SK-N-DZ (cell line): ENCODE measurements at regions not wholly inside any gene's neighbourhood (a gene's known extent, or its start where the extent isn't known, plus 50 kb on each side); places are given as distances from the start of the nearest gene placed in this dataset.
A peak's percentile ranks its signal among the peaks of the same experiment; 100 is the strongest.
"Not testable (repeated sequence)": the region's sequence is repeated elsewhere in the genome, so short reads cannot be mapped to it uniquely, and the experiment has no call there.

ENCODE experiments used
- DNase-seq: peaks from one replicate; pipeline ENCODE4 v3.0.0-alpha.2; 2015; ENCODE audit warnings: low spot score

DNA sequence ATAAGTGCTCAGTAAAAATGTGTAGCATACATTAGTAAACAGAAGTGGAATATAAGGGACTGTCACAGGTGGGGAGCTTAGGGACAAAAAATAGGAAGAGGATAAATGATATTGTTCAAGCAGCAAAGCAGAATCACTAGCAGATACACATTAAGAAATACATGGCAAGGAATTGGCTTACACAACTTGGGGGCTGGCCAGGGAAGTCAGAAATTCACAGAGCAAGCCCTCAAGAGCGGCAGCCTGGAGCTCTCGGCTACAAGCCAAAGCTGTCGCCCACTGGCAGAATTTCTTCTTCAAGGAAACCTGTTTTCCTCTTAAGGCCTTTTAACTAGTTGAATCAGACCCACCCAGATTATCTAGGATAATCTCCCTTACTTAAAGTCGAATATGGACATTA is 73.0 kb upstream of the SMIM23 start:
- DNase-seq, result no peak

DNA sequence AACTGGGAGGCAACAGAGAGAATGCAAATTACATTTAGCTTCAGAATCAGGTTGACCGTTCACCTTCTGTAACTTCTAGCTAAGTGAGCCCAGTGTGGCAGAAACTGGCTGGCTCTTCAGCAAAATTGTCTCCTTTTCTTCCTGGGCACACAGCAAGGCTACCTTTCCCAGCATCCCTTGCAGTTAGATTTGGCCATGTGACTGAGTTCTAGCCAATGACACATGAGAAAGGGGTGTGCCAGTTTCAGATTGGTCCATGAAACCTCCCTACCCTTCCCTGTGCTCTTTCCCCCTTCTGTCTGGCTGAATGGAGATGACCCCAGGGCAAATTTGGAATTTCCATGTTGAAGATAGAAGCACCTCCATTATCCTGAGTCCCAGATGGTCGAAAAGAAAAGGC is 72.5 kb upstream of the SMIM23 start:
- no peak for DNase-seq

DNA sequence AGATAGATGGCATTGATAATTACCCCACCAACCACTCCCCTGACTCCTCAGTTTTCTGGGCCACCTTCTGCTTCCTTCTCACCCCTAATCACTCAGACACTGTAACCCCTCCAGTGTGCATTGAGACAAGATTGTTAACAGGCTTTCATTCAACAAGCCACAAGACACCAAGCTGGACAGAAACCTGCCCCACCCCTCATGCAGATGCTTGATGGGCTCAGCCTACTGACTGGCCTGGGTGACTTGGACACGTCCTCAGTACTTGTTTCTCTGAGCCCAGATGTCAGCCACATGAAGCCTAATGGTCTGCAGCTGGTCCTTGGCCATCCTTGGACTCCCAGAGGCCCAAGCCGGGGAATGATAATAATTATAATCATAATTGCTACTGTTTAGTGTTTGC is 71.4 kb upstream of the SMIM23 start:
- DNase-seq, result no peak

DNA sequence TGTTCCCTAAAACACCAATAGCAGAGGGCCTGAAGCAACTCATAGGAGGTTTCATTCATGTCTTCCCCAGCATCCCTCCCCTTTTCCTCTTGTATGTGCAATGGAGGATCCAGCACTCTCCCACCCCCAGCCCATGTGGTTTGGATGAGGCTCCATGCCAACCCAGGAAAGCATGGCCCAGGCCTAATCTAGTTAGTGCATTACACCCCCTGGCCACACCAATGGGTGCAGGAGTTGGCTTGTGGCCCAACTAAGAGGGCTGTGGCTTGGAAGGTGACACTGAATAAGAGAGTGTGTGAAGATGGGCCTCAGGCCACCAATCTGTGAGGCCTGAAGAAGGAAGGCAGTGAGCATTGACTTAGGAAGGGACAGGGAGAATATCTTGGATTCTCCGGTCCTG is 70.8 kb upstream of the SMIM23 start:
- DNase-seq, result no peak

DNA sequence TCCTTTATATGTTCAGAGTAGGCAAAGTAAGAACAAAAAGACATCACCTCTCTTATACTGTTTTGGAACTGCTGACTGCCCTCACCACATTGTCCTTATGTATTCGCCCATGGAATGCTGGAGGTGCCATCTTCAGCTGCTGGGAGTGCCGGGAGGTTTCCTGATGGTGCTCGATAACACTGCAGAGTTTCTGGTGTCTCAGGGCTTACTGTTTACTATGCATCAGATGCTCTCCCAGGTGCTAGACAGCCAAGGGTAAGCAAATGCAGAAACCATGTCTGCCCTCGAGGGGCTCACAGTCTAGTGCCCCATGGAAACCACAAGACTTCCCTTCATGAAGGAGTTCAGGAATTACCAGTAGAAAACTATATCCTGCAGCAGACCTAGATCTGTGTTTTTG is 70.1 kb upstream of the SMIM23 start:
- no peak for DNase-seq

DNA sequence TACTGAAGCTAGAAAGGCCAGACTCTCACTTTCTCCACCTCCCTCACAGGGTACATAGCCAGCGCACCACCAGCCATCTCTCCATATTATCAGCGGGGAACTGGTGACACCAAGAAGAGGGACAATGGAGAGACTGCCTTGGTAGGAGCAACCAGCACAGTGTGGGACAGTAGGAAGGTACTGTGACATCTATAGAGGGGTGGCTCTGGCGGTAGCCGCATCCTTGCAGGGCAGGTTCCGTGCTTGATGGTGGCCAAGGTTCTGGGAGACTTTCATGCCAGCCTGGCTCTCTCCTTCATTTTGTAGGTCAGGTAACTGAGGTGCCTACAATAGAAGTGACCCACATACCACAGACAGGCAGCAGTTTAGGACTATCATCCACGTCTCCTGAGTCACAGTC is 65.5 kb upstream of the SMIM23 start:
- DNase-seq, result no peak

DNA sequence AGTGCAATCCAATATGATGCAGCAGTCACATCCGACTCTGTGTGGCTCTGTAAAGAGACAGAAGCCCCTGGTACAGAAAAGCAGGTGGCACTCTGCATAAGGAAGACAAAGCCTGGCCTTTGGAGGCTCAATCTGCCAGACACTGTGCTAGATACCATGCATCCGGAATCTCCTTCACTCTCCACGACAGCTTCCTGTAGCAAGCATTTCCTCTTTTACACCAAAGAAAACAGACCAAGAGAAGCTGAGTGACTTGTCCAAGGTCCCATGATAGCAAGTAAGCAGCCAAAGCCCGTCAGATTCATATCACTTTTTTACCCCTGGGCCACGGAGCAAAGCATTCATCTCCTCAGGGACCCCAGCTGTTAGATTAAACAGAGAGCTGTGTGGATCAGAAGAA is 64.2 kb upstream of the SMIM23 start:
- no peak for DNase-seq

DNA sequence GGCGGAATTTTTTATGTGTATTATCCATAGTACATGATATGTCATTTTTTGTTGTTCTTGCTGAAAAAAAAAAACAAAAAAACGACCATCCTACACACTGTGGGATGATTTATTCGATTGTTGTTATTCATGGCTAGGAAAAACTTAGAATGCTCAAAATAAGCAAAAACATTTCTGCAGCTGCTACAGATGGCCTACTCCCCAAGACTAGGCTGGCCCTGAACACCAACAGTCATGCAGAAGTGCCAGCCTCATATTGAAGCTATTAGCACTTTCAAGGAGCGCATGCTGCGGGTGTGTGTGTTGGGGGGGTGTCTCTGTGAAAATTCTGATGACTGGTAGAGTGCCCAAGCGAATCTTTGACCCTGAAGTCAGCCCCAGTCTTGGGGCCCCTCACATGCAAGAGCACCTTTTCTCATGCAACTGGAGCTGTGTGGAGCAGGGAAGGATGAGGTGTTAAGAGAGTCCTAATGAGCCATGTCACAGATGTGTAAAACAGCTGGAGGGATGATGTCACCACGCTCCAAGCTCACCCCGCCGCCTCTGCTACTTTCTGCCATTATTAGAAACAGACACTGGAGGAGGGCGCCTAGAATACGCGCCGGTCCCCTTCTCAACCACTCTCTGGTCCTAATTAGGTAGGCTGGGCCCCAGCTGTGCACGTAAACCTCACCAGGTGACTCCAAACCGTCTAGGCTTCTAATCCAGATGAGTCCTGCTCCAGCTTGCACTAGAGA is 61.0 kb upstream of the SMIM23 start:
- DNase-seq, result peak; percentile 6

DNA sequence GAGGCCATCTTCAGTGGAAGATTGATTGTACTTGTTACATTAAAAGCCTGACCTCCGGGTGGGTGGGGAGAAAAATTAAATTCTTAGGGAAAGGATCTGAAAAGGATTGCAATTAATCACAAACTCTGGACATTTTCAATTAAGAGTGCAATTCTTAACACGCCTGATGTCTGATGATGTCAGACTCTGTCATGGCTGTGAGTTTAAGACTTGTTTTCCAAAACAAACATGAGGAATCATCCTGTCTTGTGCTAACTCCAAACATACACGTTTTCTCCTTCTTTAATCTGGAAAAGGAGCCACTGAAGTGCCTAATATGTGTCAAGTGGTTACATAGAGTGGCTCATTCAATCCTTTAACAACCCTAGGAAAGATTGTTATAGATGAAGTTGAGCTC is 60.4 kb upstream of the SMIM23 start:
- no peak for DNase-seq

DNA sequence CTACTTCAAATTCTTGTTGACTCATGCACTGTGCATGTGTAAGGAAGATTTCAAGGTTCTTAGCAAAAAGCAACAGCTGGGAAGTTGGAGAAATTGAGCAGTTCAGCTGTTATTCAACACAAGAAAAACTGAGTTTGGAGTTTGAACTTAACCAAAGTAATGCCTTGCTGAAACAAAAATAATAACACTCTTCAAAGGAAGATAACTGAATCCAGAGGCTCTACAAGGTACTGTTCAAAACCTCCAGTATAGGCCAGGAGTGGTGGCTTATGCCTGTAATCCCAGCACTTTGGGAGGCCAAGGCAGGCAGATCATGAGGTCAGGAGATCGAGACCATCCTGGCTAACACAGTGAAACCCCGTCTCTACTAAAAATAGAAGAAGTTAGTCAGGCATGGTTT is 58.8 kb upstream of the SMIM23 start:
- not testable (repeated sequence) for DNase-seq

DNA sequence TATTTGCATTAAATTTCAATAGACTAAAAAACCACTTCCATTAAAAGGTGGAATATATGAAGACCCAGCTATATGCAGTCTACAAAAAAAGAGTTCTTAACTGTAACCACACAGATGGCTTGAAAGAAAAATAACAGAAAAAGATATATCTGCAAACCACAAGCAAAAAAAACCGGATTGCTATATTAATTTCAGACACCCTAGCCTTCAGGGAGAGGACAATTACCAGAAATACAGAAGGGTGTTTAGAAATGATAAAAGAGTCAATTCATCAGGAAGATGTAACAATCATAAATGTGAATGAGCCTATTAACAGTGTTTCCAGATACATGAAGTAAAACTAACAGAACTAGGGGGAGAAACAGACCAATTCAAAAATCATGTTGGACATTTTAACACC is 56.9 kb upstream of the SMIM23 start:
- DNase-seq, result no peak
